Prostate gland (tissue), 2 donors: ENCODE measurements at regions not wholly inside any gene's neighbourhood (a gene's known extent, or its start where the extent isn't known, plus 50 kb on each side); places are given as distances from the start of the nearest gene placed in this dataset.

Source experiments
- DNase-seq: peaks from one replicate; pipeline ENCODE4 v3.0.0-alpha.2; 2019; ENCODE audit warnings: low spot score
- H3K27ac ChIP-seq, 2 donors: fragments of 200-600 bp; sonication (generic); 2 replicates each; pipeline ENCODE4 v1.5.1; 2017 to 2019
- H3K27me3 ChIP-seq: fragments of 200-600 bp; sonication (generic); replicated peaks from 2 replicates; pipeline ENCODE4 v1.5.1; 2019; ENCODE audit not compliant: insufficient read depth
- H3K36me3 ChIP-seq, 2 donors: fragments of 200-600 bp; sonication (generic); 1 replicate in 1 of 2; 2 replicates in 1 of 2; pipeline versions ENCODE4 v1.5.1 to v1.8.1; 2017 to 2019
- H3K4me1 ChIP-seq: fragments of 200-600 bp; sonication (generic); replicated peaks from 2 replicates; pipeline ENCODE4 v1.5.1; 2019
- H3K4me3 ChIP-seq, 2 donors: fragments of 200-600 bp; sonication (generic); 2 replicates each; pipeline ENCODE4 v1.5.1; 2017 to 2019
- H3K9me3 ChIP-seq: fragments of 200-600 bp; sonication (generic); 2 replicates; pipeline ENCODE4 v1.5.1; 2017
- CTCF ChIP-seq, 4 experiments: fragments of 200-600 bp in 2 of 4; fragments of 450-650 bp in 2 of 4; sonication (generic) in 2 of 4; IDR thresholded peaks; 1 replicate in 3 of 4; 2 replicates in 1 of 4; pipeline ENCODE4 v1.5.1; 2016 to 2019; ENCODE audit warnings: antibody characterized with exemption in 4 of 4, mild to moderate bottlenecking in 2 of 4, moderate library complexity in 2 of 4
- POLR2A ChIP-seq: fragments of 450-650 bp; IDR thresholded peaks from one replicate; pipeline ENCODE4 v1.6.1; 2016; ENCODE audit warnings: antibody characterized with exemption, mild to moderate bottlenecking
- POLR2AphosphoS5 ChIP-seq: sonication (generic); formaldehyde crosslinking; IDR thresholded peaks from one replicate; pipeline ENCODE4 v1.6.1; 2017; ENCODE audit warnings: antibody characterized with exemption
- WGBS: methylation state at CpG from one replicate; pipeline ENCODE4 v1.1.5; 2018; 5-methylcytosine and 5-hydroxymethylcytosine counted together
- intact Hi-C: fragments of 100-400 bp; cut with DNase I; formaldehyde crosslinking; loops from one replicate; pipeline ENCODE4 v1.14.2; 2022

GRCh38 chr6:98454809-98455322, 379.5 kb upstream of the POU3F2 start:
- WGBS, result 80% methylated on average over 5 of the region's 5 CpGs
- intact Hi-C loops, result no loop called here

GRCh38 chr6:98458708-98459107, 375.7 kb upstream of the POU3F2 start:
- H3K4me3 ChIP-seq, result no peak overlapping the region
- intact Hi-C loops, result no loop called here

More at GRCh38 chr6:98454809-98455322, 379.5 kb upstream of the POU3F2 start:
- Histone ChIP-seq H3K9me3 (no peaks in the 10 kb centered on the region), H3K27me3 (no peaks in the 10 kb centered on the region), H3K4me1 (no peaks in the 10 kb centered on the region), H3K27ac (no peak overlapping the region), H3K36me3 (no peaks in the 10 kb centered on the region), H3K4me3 (no peak overlapping the region)
- no peak for DNase-seq
- TF ChIP-seq POLR2AphosphoS5 (no peak), POLR2A (no peak), CTCF (IDR thresholded peaks at IDR 0.05) (no peak)

GRCh38 chr6:98463038-98464000, 371.1 kb upstream of the POU3F2 start:
- no peaks in the 10 kb centered on the region for H3K4me1 ChIP-seq
- intact Hi-C loops, result no loop called here
- 23% methylated on average over 12 of the region's 12 CpGs for WGBS

More at GRCh38 chr6:98458708-98459107, 375.7 kb upstream of the POU3F2 start:
- Histone ChIP-seq H3K4me1 (no peaks in the 10 kb centered on the region), H3K36me3 (no peaks in the 10 kb centered on the region), H3K27ac (no peak overlapping the region), H3K27me3 (no peaks in the 10 kb centered on the region), H3K9me3 (no peaks in the 10 kb centered on the region)
- no peak for DNase-seq
- 37% methylated on average over 2 of the region's 2 CpGs for WGBS
- no peak for TF ChIP-seq POLR2AphosphoS5
- no peak for TF ChIP-seq CTCF (IDR thresholded peaks at IDR 0.05)
- TF ChIP-seq POLR2A, result no peak

GRCh38 chr6:98467091-98467490, 367.3 kb upstream of the POU3F2 start:
- WGBS, result 67% methylated on average over 2 of the region's 2 CpGs

More at GRCh38 chr6:98463038-98464000, 371.1 kb upstream of the POU3F2 start:
- Histone ChIP-seq H3K36me3 (no peaks in the 10 kb centered on the region), H3K9me3 (no peaks in the 10 kb centered on the region), H3K4me3 (no peak overlapping the region), H3K27ac (no peak overlapping the region), H3K27me3 (no peaks in the 10 kb centered on the region)
- peak; percentile 9 for DNase-seq
- TF ChIP-seq POLR2A (no peak), POLR2AphosphoS5 (peak; percentile 59)

More at GRCh38 chr6:98467091-98467490, 367.3 kb upstream of the POU3F2 start:
- Histone ChIP-seq H3K4me1 (no peaks in the 10 kb centered on the region), H3K36me3 (no peaks in the 10 kb centered on the region), H3K27ac (no peak overlapping the region), H3K27me3 (no peaks in the 10 kb centered on the region), H3K4me3 (no peak overlapping the region), H3K9me3 (no peaks in the 10 kb centered on the region)
- TF ChIP-seq POLR2A, result no peak
- no peak for TF ChIP-seq POLR2AphosphoS5
- TF ChIP-seq CTCF (IDR thresholded peaks at IDR 0.05), result no peak
- DNase-seq, result no peak
- intact Hi-C loops, result no loop called here
